Naive thymus-derived CD8-positive, alpha-beta T cell (primary cell): ENCODE measurements at regions not wholly inside any gene's neighbourhood (a gene's known extent, or its start where the extent isn't known, plus 50 kb on each side); places are given as distances from the start of the nearest gene placed in this dataset.
"Not testable (repeated sequence)": the region's sequence is repeated elsewhere in the genome, so short reads cannot be mapped to it uniquely, and the experiment has no call there.

Experiments
- ATAC-seq, 2 donors: fragments of 150-1000 bp; cut with Tn5 transposase in 1 of 2; sonication (Bioruptor Pico), chemical (Tn5 transposase) in 1 of 2; 1 replicate in 1 of 2; 2 replicates in 1 of 2; pipeline ENCODE4 v1.10.0; 2021; ENCODE audit warnings: mild to moderate bottlenecking in 2 of 2, moderate library complexity in 2 of 2
- POLR2A ChIA-PET: fragments of 350-600 bp; sonication (Branson Sonifier 250); formaldehyde crosslinking; loops from one replicate; lab custom pipeline; 2021; ENCODE audit warnings: antibody characterized with exemption; lab: Charles Lee
- DNase-seq, 10 donors: peaks; one replicate each; pipeline versions ENCODE4 v3.0.0 to v3.0.0-alpha.2; 2020 to 2022
- H3K27ac Mint-ChIP-seq, 10 donors: one replicate each; pipeline ENCODE4 v1.8.0; 2020 to 2022; ENCODE audit warnings: mild to moderate bottlenecking in 10 of 10, mixed read lengths in 10 of 10, moderate library complexity in 4 of 10, inconsistent platforms in 1 of 10
- H3K27me3 Mint-ChIP-seq, 5 donors: one replicate each; pipeline ENCODE4 v1.8.0; 2021 to 2022; ENCODE audit warnings: mixed read lengths in 5 of 5
- H3K36me3 Mint-ChIP-seq, 3 donors: one replicate each; pipeline ENCODE4 v1.8.0; 2020 to 2022; ENCODE audit warnings: mixed read lengths in 3 of 3, mild to moderate bottlenecking in 2 of 3, inconsistent platforms in 1 of 3
- H3K4me1 Mint-ChIP-seq, 4 donors: one replicate each; pipeline ENCODE4 v1.8.0; 2021 to 2022; ENCODE audit warnings: mixed read lengths in 4 of 4
- H3K4me3 Mint-ChIP-seq, 10 donors: one replicate each; pipeline ENCODE4 v1.8.0; 2020 to 2022; ENCODE audit warnings: mild to moderate bottlenecking in 10 of 10, mixed read lengths in 10 of 10, moderate library complexity in 6 of 10, inconsistent platforms in 1 of 10
- H3K9me3 Mint-ChIP-seq, 9 donors: one replicate each; pipeline ENCODE4 v1.8.0; 2020 to 2022; ENCODE audit warnings: mixed read lengths in 9 of 9, mild to moderate bottlenecking in 3 of 9, inconsistent platforms in 1 of 9, moderate library complexity in 1 of 9

DNA sequence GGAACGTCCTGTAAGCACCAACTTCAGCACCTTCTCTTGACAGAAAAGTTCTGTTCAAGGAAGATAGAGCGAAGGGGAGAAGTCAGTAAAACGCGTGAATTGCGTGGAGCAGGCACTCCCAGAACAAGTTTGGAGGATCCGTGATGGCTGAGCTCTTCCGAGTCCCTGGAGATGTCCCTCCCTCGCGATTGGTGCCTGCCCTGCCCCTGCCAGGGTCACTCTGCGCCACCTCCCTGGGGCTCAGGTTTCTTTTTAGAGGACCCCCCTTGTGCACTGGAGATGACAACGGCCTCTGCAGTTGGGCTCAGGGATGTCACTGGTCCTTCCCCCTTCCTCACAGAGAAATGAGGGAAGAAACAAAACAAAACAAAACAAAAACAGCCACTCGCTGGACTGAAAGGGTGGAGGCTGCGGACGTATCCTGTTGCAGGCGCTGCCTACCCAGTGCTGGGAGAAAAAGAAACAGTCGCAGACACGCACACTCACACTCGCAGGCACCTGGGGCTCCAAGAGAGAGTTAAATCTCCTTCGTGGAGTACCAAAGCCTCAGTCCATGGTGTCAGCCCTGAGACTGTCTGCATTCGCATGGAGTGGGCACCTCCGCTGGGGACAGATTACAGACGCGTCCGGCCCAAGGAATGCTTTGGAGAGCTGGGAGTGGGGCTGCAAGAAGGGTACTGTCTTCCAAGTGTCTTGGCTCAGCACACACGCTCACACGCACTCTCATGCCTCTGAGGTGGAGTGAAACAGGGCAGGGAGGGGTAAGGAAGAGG, 512.7 kb downstream of the SLCO4C1 start:
- Mint-ChIP-seq H3K9me3 (peaks cover 0 to 9% (median 0%) of the 10 kb centered on the region in 9 donors), H3K27ac (no peak overlapping the region), H3K4me3 (no peak overlapping the region), H3K27me3 (peaks cover 0 to 4% (median 0%) of the 10 kb centered on the region in 5 donors), H3K36me3 (no peaks in the 10 kb centered on the region), H3K4me1 (no peaks in the 10 kb centered on the region)
- DNase-seq (no peak), ATAC-seq (no peak)
- POLR2A ChIA-PET, result no interaction called here

DNA sequence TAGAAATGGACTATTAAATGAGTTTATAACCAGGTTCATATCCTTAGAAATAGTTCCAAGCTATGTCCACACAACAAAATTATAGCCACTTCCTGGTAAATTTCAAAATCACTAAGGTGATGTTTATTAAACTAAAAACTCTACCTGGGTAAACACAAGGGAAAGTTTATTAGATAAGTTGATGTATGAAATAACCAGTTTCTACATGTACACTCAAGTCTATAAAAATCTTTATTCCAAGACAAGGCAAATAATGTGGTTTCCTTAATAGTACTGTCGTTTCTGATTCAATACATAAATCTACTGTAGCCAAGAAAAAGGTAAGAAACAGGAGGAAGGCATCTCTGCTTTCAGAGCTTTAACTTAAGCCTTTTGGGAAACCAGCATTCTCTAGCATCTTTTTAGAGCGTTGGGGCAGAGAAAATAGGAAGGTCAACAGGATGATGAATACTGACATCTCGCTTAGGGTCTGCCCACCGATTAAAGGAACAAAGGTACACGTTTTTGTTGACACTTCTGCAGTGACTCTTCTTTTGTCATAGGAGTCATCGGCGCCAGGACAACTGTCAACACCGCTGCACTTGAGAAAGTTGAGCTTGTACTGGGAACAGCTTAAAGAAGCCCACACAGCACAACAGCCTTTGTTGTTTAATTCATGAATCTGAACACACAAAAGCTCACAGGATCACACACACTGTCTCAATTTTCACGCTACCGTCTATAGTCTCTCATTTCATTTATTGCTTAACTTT, 513.6 kb downstream of the SLCO4C1 start:
- H3K27me3 Mint-ChIP-seq, result peaks cover 0 to 4% (median 0%) of the 10 kb centered on the region in 5 donors
- H3K27ac Mint-ChIP-seq, result no peak overlapping the region
- peaks cover 0 to 10% (median 0%) of the 10 kb centered on the region in 9 donors for H3K9me3 Mint-ChIP-seq
- H3K36me3 Mint-ChIP-seq, result no peaks in the 10 kb centered on the region
- POLR2A ChIA-PET, result no interaction called here
- no peak for DNase-seq
- H3K4me1 Mint-ChIP-seq, result no peaks in the 10 kb centered on the region
- no peak for ATAC-seq
- no peak overlapping the region for H3K4me3 Mint-ChIP-seq

DNA sequence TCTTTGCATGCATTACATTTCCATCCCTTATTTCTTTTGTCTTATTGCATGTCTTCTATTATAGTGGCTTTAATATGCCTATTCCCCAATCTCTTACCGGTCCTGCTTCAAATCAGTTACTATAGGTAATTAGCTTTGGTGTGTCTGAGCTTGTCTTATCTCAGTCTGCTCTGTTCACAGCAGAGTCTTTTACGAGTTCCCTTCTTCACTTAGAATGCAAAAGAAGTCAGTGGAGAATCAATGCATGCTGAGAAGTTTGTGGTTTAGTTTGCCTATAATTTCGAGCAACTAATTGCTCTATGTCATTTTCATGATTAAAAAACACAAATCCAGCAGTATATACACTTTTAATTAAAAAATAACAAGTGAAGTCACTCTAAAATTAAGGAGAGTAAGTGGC, 545.0 kb downstream of the SLCO4C1 start:
- H3K9me3 Mint-ChIP-seq, result peaks cover 0 to 11% (median 6%) of the 10 kb centered on the region in 9 donors
- H3K27ac Mint-ChIP-seq, result no peak overlapping the region
- H3K36me3 Mint-ChIP-seq, result no peaks in the 10 kb centered on the region
- no peaks in the 10 kb centered on the region for H3K27me3 Mint-ChIP-seq
- no peaks in the 10 kb centered on the region for H3K4me1 Mint-ChIP-seq
- DNase-seq, result no peak
- POLR2A ChIA-PET, result no interaction called here
- no peak overlapping the region for H3K4me3 Mint-ChIP-seq
- ATAC-seq, result no peak

DNA sequence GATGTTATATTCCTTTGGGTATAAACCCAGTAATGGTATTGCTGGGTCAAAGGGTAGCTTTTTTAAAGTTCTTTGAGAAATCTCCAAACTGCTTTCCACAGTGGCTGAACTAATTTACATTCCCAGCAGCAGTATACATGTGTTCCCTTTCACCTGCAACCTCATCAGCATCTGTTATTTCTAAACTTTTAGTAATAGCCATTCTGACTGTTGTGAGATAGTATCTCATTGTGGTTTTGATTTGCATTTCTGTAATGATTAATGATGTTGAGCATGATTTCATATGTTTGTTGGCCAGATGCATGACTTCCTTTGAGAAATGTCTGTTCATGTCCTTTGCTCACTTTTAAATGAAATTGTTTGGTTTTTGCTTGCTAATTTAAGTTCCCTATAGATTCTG, 553.1 kb downstream of the SLCO4C1 start:
- not testable (repeated sequence) for H3K36me3 Mint-ChIP-seq
- H3K9me3 Mint-ChIP-seq, result peaks cover 0 to 17% (median 7%) of the 10 kb centered on the region in 9 donors

DNA sequence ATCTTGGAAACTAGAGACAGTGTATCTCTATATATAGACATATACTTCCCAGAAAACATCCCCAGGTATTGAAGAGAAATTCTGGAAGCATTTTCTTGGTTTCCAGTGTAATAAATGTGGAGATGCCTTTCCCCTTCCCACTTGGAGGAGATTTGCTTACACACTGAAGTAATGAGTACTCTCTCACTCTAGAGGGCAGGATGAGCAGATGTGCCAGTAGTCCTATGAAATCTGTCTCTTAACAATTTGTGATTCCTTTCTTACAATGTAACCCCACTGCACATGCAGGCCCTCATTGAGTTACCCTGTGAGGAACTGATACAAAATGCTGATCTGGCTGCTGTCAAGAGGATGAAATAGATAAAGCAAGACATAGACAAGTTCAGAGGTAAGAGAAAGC, 567.2 kb downstream of the SLCO4C1 start:
- Mint-ChIP-seq H3K27me3 (no peaks in the 10 kb centered on the region), H3K4me3 (no peak overlapping the region), H3K4me1 (no peaks in the 10 kb centered on the region), H3K9me3 (no peaks in the 10 kb centered on the region), H3K27ac (no peak overlapping the region), H3K36me3 (no peaks in the 10 kb centered on the region)
- DNase-seq, result no peak
- POLR2A ChIA-PET, result no interaction called here
- ATAC-seq, result no peak

More for the DNA sequence above, 553.1 kb downstream of the SLCO4C1 start:
- H3K4me3 Mint-ChIP-seq, ATAC-seq, H3K27me3 Mint-ChIP-seq, H3K4me1 Mint-ChIP-seq, DNase-seq, H3K27ac Mint-ChIP-seq, POLR2A ChIA-PET: not testable (repeated sequence)

DNA sequence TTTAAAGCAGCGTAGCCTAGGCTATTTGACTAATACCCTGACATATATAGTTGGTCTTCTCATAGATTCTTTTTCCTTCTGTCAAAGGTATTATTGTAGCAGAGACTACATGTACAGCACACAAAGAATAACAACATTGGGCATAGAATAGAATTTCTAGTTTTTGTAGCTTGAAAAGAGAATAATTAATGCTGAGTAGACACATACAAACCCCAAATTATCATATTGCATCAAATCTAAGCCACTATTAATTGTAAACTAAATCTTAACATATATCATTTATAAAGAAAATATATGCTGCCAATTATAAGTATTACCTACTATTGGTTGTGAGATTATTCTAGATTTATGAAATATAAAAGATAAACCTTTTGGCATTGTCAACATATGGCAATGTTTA, 574.5 kb downstream of the SLCO4C1 start:
- DNase-seq (no peak), ATAC-seq (no peak)
- Mint-ChIP-seq H3K27me3 (peaks cover 0 to 1% (median 0%) of the 10 kb centered on the region in 5 donors), H3K4me3 (no peak overlapping the region), H3K4me1 (no peaks in the 10 kb centered on the region), H3K9me3 (peaks cover 0 to 4% (median 0%) of the 10 kb centered on the region in 9 donors), H3K36me3 (peaks cover 0 to 5% (median 0%) of the 10 kb centered on the region in 3 donors), H3K27ac (no peak overlapping the region)
- POLR2A ChIA-PET, result no interaction called here

DNA sequence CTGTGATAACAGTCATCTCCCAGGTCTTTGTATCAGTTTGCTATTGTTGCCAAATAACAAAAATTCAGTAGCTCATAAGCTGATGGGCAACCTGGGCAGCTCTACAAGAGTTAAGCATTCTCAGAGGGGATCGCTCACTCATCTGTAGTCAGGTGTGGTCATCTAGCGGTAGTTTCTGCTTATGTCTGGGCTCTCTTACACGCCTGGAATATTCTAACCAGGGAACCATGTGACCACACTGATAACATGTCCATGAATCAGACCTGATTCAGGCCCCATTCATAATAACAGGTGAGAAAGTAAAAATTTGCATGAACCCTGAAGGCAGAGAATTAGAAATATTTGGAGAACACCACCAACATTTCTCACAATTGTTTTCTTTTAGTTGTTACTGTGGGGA, 576.1 kb downstream of the SLCO4C1 start:
- no peak for DNase-seq
- H3K4me3 Mint-ChIP-seq, result no peak overlapping the region
- H3K9me3 Mint-ChIP-seq, result peaks cover 0 to 4% (median 0%) of the 10 kb centered on the region in 9 donors
- POLR2A ChIA-PET, result no interaction called here
- no peak for ATAC-seq
- no peak overlapping the region for H3K27ac Mint-ChIP-seq
- H3K27me3 Mint-ChIP-seq, result peaks cover 0 to 2% (median 0%) of the 10 kb centered on the region in 5 donors
- H3K4me1 Mint-ChIP-seq, result no peaks in the 10 kb centered on the region
- H3K36me3 Mint-ChIP-seq, result peaks cover 0 to 5% (median 0%) of the 10 kb centered on the region in 3 donors

DNA sequence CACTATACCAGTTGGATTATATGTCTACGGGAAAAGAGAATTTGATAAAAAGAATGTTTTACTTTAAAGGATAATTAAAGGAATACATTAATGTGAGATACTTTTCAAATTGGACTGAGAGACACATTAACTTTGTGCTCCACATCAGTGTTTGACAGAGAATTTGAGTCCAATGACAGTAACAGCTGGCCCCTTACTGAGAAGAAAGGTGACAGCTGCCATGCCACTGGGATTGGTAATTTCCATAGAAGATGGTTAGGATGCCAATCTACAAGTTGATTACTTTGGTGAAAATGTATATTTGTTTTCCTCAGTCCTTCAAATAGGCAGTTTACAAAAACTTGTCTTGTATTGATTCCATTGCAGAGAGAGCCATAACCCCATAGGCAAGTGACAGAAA, 578.4 kb downstream of the SLCO4C1 start:
- H3K36me3 Mint-ChIP-seq, result peaks cover 0 to 5% (median 0%) of the 10 kb centered on the region in 3 donors
- H3K9me3 Mint-ChIP-seq, result peaks cover 0 to 26% (median 4%) of the 10 kb centered on the region in 9 donors
- H3K4me3 Mint-ChIP-seq, result no peak overlapping the region
- ATAC-seq (no peak), DNase-seq (no peak)
- H3K27ac Mint-ChIP-seq, result no peak overlapping the region
- peaks cover 0 to 5% (median 0%) of the 10 kb centered on the region in 5 donors for H3K27me3 Mint-ChIP-seq
- POLR2A ChIA-PET, result no interaction called here
- H3K4me1 Mint-ChIP-seq, result no peaks in the 10 kb centered on the region

DNA sequence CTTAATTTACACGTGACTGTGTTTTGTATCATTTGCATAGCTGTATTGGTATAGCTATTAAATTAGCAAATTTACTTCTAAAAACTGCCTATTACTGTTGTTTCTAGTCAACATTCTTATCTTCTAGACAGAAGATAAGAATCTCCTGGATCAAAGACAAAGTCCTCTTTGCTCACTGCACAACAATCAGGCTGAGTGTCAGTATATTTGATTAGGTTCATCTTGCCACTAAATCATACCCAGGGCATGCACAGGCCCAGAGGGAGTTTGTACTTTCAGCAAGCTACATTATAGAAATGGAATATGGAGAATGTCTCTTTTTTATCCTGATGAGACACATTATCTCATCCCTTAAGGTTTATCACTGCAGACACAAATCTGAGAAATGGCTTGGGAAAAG, 579.1 kb downstream of the SLCO4C1 start:
- H3K27ac Mint-ChIP-seq, result no peak overlapping the region
- DNase-seq (no peak), ATAC-seq (no peak)
- peaks cover 0 to 5% (median 0%) of the 10 kb centered on the region in 5 donors for H3K27me3 Mint-ChIP-seq
- H3K4me3 Mint-ChIP-seq, result no peak overlapping the region
- H3K4me1 Mint-ChIP-seq, result no peaks in the 10 kb centered on the region
- POLR2A ChIA-PET, result no interaction called here
- H3K9me3 Mint-ChIP-seq, result peaks cover 0 to 31% (median 4%) of the 10 kb centered on the region in 9 donors
- H3K36me3 Mint-ChIP-seq, result no peaks in the 10 kb centered on the region

DNA sequence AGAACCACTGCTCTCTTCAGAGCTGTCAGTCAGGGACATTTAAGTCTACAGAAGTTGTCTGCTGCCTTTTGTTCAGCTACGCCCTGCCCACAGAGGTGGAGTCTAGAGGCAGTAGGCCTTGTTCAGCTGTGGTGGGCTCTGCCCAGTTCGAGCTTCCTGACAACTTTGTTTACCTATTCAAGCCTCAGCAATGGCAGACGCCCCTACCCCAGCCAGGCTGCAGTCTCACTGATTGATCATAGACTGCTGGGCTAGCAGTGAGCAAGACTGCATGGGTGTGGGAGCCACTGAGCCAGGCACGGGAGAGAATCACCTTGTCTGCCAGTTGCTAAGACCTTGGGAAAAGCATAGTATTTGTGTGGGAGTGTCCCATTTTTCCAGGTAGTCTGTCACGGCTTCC, 580.3 kb downstream of the SLCO4C1 start:
- H3K36me3 Mint-ChIP-seq, H3K4me1 Mint-ChIP-seq, ATAC-seq, H3K27ac Mint-ChIP-seq, POLR2A ChIA-PET, DNase-seq, H3K4me3 Mint-ChIP-seq, H3K27me3 Mint-ChIP-seq: not testable (repeated sequence)
- H3K9me3 Mint-ChIP-seq, result peaks cover 3 to 43% (median 8%) of the 10 kb centered on the region in 9 donors

DNA sequence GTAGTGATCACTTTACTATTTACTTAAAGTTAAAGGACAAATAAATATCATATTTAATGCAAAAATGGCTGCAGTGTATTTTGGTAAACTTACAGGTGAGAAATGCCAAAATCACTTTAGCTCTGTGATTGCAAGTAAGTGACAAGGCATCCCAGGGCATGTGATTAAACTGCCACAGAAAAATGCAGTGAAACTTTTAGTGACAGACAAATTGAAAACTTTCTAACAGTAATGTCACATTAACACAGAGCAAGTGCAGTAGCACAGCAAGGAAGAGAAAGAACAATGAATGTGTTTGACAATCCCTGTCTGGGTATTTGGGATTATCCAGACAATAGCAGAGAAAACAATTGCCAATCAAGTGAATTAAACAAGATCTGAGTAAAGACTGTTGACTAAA, 606.8 kb downstream of the SLCO4C1 start:
- POLR2A ChIA-PET, result no interaction called here
- Mint-ChIP-seq H3K27me3 (peaks cover 0 to 3% (median 0%) of the 10 kb centered on the region in 5 donors), H3K36me3 (no peaks in the 10 kb centered on the region), H3K27ac (no peak overlapping the region), H3K4me1 (peaks cover 0 to 1% (median 0%) of the 10 kb centered on the region in 4 donors), H3K9me3 (no peaks in the 10 kb centered on the region), H3K4me3 (no peak overlapping the region)
- no peak for DNase-seq
- ATAC-seq, result no peak

DNA sequence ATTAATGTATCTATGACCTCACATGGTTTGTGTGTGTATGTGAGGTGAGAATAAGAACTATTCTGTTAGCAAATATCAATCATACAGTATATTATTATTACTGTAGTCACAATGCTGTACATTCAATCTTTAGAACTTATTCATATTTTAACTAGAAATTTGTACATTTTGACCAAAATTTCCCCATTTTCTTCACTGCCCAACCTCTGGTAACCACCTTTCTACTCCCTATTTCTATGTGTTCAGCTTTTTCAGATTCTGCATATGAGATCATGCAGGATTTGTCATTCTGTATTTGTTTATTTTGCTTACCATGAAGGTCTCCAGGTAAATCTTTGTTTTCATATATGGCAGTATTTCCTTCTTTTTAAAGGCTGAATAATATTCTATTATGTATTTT, 607.9 kb downstream of the SLCO4C1 start:
- Mint-ChIP-seq H3K27ac (no peak overlapping the region), H3K36me3 (no peaks in the 10 kb centered on the region), H3K4me3 (no peak overlapping the region), H3K27me3 (peaks cover 0 to 3% (median 0%) of the 10 kb centered on the region in 5 donors), H3K4me1 (peaks cover 0 to 1% (median 0%) of the 10 kb centered on the region in 4 donors), H3K9me3 (no peaks in the 10 kb centered on the region)
- POLR2A ChIA-PET, result no interaction called here
- DNase-seq (no peak), ATAC-seq (no peak)

DNA sequence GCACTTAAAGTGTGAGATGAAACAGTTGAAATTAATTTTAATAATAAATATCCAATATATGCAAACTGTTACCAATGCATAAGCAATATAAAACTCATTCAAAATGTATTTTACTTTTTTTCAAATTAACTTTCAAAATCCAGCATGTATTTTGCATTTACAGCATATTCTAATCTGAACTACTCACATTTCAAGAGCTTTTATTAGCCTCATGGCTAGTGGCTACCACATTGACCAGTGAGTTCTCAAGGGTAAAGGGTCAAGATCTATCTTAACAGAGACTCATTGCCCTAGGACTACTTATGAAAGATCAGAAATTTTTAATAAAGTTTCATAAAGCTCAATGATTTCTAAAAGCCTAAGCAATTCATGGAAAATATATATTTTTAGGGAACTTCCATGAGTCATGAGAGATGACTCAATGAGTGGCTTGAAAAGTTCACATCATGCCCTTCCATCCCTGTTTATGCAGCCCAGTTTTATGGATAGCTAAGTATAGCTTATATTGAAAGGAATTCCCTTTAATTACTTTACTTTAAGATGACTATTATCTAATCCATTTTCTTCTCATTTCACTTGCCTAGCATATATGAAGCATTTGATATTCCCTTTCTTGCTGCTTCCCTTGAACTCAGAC, 608.6 kb downstream of the SLCO4C1 start:
- no peaks in the 10 kb centered on the region for H3K9me3 Mint-ChIP-seq
- DNase-seq (no peak), ATAC-seq (no peak)
- H3K27me3 Mint-ChIP-seq, result peaks cover 0 to 3% (median 0%) of the 10 kb centered on the region in 5 donors
- H3K4me3 Mint-ChIP-seq, result no peak overlapping the region
- POLR2A ChIA-PET, result no interaction called here
- H3K4me1 Mint-ChIP-seq, result peaks cover 0 to 1% (median 0%) of the 10 kb centered on the region in 4 donors
- H3K36me3 Mint-ChIP-seq, result no peaks in the 10 kb centered on the region
- H3K27ac Mint-ChIP-seq, result no peak overlapping the region
